GM18502 (cell line): ENCODE measurements at regions not wholly inside any gene's neighbourhood (a gene's known extent, or its start where the extent isn't known, plus 50 kb on each side); places are given as distances from the start of the nearest gene placed in this dataset.

Experiments
- ATAC-seq: cut with Tn5 transposase; IDR thresholded peaks from one replicate; pipeline ENCODE4 v1.9.1; 2021; ENCODE audit warnings: mild to moderate bottlenecking; ENCODE audit not compliant: unreplicated experiment, poor library complexity

DNA sequence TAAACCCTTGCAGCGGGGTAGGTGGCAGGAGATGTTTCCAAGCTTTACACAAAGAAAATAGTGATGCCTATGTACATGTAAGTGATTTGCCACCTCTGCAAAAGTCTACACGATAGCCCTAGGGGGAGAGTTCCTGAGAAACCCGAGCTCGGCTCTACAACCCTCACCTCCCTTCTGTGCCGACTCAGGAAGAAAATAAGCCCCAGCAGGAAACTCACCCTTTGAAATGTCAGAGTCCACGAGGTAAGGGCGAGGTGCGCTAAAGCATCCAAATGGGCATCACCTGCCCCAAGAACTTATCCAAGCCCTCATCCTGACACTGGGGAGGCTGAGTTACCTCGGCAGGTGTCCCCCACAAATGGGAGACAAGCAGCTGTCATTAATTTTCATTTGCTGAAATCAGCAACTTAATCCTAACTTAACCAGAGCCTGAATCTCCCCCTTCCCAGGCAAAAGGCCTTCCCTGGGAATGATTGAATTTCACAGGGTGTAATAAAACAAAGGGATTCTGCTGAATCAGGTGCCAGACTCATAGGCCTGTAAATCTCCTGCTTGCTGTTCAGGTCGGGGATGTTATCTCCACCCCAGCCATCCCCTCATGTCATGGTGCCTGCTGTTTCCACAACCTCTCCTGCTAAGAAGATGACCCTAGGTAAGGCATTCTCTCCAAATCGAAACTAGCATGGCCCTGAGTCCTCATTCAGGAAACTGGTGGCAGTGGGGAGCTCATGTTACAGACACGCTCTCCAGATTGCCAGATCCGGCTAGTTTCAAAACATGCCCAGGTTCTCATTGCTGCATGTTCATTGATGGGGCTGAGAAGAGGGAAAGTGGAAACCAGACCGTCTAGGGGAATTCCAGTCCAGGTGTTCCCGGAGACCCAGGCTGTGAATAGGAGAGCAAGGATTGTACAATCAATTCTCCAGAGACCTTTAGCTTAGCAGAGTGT, 105.3 kb upstream of the KIRREL3 start:
- no peak for ATAC-seq

DNA sequence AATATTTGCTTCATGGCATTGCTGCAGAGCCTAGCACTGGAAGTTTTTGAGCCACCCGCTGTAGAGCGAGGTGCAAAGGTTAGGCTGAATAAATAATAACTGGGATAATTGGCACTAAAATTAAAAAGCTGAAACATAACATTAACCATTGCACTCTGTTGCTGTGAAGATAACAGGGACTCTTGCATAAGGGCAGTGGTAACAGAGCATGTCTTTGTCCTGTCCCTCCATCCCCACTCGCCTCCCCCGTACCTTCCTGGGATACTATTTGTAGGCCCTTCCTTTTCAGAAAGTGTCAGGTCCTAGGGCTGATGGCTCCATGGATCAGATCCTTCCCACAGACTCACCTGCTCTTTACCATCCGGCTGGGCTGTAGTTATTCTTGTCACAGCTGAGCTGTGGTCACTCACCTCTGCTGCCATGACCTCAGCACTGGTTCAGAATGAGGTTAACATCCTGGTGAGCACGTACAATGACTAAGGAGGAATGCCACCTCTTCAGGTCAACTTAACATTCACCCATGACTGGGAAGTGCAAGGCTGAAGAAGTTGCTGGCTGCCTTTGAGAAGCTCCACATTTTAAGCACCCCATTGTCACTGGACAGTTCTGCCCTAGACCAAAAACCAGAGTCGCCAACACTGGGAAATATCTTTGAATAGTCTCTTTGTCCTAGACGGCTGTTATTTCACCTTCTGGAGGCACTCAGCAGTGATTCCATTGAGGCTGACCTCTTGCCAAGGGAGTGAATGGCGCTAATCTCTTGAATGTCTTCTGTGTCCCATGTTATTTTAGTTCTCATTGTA, 103.2 kb upstream of the KIRREL3 start:
- ATAC-seq: no peak

DNA sequence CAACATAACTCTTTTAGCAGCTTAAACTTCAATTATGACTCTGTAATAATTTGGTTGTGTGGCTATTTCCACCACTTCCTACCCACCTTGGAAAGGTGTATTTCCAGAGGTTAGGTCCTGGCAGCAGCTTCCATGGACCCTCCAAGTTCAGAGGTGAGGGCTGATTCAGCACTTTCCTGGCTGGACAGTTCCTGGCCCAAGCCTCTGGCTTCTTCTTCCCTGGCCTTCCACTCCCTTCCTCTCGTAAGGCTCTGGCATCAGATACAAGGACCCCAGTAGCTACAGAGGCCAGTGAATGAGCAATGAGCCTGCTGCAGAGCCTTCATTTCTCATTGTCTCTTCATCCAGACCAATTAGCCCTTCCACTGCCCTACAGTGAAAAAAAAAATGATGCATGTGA, 98.1 kb upstream of the KIRREL3 start:
- ATAC-seq: no peak

DNA sequence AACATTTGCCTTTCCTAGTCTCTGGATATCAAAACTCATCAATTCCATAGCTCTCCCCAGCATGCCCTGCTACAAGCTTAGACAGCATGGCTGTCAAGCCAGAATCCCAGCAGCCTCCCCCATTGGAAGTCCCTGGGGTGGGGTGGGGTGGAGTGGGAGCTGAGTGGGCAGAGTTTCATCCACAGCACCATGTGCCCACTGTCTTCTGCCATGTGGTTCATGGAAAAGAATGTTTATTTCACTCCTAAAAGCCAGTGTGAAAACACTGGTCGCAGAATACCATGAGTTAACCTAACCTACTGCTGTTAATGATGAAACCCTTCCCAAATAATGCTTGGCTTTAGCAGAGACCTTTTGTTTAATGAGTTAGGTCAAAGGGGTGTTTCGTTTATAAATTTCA, 80.2 kb upstream of the KIRREL3 start:
- ATAC-seq: no peak

DNA sequence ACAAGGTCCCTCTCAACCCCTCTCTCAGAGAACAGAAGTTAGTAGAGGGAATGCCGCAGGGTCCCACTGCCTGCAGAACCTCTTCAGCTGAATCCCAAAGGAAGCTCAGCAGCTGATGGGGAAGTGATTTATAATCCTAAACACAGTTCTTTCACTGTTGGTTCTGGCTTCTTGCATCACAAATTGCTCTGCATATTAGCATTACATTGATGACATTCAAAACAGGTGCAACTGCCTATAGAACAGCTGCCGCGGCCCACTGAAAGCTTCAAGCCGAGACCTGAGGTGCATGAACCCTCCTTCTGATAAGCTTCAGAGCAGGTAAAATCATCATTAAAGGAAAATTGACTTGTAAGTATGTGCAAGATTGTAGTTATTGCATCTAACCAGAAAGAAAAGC, 75.2 kb upstream of the KIRREL3 start:
- no peak for ATAC-seq

- peak; percentile 97 for ATAC-seq
Measured at GRCh38 chr11:127074151-127074761, 73.7 kb upstream of the KIRREL3 start.

GRCh38 chr11:127073621-127074020, 73.1 kb upstream of the KIRREL3 start:
- ATAC-seq: no peak

DNA sequence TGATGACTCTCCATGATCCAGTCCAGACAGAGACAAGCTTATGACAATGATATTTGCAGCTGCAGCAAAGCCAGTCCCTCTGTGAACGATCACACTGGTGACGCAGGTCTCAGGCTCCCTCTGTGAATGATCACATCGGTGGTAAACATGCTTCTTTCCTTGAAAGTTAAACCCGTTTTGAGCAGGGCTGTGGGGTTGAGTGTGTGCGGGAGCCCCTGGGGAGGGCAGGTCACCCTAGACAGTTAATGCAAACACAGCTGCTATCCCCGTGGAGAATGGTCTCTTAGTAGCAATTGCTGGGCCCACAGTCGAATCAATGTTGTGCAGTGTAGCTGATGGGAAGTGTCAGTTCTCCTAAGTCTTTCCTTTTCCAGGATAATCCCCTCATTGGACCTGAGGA, 71.0 kb upstream of the KIRREL3 start:
- ATAC-seq: no peak

DNA sequence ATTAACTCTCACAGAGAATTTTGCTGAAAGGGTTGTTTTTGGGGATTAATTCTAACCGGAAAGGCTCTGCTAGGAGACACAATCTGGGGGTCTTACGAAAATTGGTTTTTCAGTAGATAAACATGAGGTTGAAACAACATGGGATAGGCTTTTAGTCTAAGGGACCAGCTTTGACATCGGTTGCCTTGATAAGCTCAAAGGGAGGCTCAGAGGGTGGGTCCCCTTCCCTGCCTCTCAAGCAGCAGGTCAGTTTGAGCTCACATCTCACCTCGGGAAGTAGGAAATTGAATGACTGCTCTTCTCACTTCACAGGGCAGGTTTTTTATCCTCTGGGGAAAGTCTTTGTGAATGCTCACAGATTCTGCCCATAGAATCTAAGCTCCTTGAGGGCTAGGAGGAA, 70.2 kb upstream of the KIRREL3 start:
- no peak for ATAC-seq

DNA sequence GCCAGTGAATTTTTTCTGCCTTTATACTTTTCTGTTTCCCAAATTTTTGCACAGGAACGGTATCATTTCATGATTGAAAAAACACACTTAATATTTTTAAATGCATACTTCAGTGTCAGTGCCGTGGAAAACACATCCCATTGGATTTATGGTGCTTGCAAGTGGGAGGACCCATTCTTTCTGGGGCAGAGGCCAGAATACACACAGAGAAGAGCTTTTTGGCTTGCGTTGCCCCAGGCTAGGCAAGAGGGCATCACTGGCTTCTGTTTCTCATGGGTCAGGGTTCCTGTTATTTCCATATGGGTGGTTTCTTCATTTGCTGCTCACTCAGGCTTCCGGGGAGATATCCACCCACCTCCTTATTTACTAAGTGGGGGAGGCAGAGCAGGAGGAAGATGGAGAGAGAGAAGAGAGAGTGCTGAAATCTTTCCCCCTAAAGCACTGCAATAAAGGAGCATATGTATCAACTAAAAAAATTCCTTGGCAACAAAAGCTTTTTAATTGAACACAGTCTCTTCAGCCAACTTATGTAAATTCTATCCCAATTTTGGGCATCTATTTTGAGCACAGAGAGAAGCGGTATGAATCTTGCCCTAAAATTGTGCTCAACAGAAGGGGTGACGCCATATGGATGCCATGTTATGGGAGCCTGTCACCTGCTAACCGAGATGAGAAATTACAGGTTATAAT, 66.0 kb upstream of the KIRREL3 start:
- no peak for ATAC-seq

DNA sequence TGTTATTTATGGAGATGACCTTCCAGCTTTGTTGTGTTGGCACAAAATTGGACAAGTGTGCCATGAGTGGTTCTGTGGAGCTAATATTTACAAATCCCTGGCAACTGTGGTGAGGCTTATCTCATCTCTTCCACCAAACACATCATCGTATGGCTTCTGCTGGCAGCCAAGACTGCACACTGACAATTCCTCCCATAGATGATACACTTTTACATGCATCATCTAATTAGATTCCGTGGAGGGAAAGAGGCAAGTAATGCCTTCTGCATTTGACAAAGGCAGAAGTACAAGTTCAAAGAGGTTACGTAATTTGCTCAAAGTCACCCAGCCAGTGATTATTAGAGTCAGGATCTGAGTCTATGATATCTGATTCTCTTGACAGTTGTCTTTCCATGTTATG, 62.7 kb upstream of the KIRREL3 start:
- ATAC-seq: no peak

GRCh38 chr11:127061947-127062346, 61.4 kb upstream of the KIRREL3 start:
- no peak for ATAC-seq

GRCh38 chr11:127059750-127060149, 59.2 kb upstream of the KIRREL3 start:
- no peak for ATAC-seq

GRCh38 chr11:127059286-127059685, 58.7 kb upstream of the KIRREL3 start:
- no peak for ATAC-seq

DNA sequence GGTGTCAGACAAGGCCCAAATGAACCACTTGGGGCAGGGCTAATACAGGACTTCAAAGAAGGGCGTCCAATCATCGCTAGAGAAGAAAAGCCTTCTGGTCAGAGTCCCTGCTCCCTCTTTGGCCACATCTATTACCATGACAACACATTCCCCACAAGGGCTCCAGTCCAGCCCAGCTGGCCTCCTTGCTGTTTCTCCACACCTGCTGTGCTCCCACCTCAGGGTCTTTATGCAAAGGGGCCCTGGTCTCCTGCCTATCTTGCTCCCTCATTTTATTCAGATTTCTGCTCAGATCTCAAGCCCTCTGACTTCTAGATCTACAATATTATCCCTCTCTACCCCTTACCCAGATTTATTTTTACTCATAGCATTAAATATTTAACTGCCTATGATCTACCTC, 58.0 kb upstream of the KIRREL3 start:
- ATAC-seq: no peak

DNA sequence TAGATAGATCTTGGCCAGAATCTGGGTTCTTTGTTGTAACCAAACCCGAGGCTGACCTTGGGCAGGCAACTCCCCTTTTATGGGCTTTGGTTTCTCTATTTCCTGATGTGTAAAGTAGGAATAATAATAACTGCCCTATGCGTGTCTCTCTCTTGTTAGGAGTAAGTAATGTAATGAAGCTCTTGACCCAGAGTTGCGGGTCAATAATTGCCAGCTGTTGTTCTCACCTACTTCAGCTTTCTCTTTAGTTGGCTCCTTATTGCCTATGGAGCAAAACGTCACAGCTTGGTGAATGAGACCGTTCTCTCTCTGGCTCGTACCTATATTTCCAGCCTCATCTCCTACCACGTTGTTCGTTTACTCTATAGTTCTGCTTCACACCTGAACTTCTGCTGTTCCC, 56.6 kb upstream of the KIRREL3 start:
- no peak for ATAC-seq

DNA sequence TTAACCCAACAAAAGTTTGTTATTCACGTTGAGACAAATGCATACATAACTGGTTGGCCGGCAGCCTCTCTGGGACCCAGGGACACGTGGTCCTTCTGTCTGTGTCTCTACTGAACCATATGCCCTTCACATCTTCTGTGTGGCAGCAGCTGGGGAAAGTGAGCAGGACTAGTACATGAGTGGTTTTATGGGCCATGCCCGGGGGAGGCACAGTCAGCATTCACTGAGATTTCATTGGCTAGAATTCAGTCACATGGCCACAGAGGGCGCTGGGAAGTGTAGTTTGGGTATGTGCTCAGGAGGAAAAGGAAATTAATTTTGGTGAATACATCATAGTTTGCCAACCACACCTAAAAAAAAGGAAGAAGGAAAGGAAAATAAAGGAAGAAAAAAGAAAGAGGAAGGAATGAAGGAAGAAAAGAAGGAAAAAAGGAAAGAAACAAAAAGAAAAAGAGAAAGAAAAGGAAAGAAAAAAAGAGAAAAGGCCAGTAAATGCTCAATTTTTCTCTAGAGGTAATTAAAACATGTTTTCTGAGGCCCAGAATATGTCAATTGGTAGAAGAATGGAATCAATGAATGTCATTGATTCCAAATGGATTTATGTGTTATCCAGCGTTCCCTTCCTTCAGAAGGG, 55.9 kb upstream of the KIRREL3 start:
- no peak for ATAC-seq

GRCh38 chr11:127055236-127055635, 54.7 kb upstream of the KIRREL3 start:
- no peak for ATAC-seq

DNA sequence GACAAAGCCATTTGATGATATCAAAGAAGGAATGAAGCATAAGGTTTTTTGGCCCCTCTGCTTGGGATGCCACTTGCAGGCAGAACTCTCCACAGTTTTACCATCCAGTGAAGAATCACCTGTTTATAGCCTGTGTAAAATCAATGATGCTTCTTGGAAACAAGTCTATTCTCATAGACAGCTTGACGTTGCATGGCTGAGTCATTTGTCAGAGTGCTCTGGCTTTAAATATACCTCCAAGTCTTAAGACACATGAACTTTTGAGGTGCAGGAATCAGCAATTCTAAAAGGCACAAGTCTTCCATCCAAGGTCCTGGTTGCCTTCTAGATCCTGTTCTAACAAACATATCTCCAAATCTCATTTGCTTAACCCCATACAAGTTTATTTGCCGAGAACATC, 53.6 kb upstream of the KIRREL3 start:
- ATAC-seq: no peak

GRCh38 chr11:127052404-127052803, 51.8 kb upstream of the KIRREL3 start:
- ATAC-seq: no peak
